NCI-H1048 (cell line): ENCODE measurements at regions not wholly inside any gene's neighbourhood (a gene's known extent, or its start where the extent isn't known, plus 50 kb on each side); places are given as distances from the start of the nearest gene placed in this dataset.

ENCODE experiments used
- DNase-seq: peaks from one replicate; lab custom pipeline; 2025; lab: John Stamatoyannopoulos, UW

DNA sequence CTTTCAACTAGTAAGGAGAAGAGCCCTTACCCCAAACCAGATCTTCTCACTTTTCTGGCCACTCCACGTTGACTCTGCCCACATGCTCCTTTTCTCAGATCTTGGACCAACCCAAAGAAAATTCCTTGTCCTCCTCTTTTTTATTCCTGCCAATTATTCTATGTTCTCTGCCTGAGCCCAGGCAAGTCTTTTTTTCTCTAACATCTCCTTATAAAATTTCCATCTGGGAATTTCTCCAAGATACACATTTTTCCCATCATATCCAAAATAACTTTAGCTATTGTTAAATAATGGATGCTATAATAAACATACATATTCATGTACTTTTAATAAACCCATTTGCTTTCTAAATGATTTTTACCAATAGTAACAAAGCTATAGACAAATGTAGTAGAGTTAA, 726.0 kb upstream of the ZNF385D start:
- no peak for DNase-seq

DNA sequence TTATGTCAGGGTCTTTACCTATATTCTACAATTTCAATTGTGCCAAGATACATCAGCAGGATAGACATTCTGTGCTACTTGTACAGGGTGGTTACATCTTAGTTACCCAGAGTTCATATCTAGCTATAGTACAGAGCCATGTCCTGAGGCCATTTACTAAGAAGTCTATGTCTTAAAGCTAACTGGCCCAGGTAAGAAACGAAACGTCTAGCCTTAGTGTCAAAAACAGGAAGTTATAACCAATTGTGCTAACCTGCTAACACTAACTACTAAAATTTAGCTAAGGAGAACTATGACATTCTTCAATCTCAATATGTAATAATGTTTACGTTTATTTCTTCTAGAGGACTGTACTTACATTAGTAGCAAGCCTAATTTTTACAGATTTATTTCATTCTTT, 717.2 kb upstream of the UBE2E2 start:
- no peak for DNase-seq

- DNase-seq, result no peak
Measured at GRCh38 chr3:22490747-22491146, 712.4 kb upstream of the UBE2E2 start.

DNA sequence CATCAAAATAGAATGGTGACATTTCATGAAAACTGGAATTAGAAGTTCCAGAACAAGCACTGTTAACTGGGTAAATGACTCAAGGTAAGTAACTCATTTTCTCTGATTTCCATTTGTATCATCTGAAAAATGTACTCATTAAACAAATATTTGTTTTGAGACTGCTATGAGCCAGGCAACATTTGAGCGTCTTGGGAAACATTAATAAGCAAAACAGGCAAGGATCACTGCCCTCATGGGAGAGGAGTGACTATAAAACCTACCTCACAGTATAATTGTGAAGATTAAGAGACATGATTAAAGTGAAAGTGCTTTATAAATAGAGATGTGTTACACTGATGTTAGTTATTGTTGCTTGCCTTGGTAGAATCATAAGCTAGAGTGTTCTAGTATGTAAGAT, 711.8 kb upstream of the UBE2E2 start:
- no peak for DNase-seq

DNA sequence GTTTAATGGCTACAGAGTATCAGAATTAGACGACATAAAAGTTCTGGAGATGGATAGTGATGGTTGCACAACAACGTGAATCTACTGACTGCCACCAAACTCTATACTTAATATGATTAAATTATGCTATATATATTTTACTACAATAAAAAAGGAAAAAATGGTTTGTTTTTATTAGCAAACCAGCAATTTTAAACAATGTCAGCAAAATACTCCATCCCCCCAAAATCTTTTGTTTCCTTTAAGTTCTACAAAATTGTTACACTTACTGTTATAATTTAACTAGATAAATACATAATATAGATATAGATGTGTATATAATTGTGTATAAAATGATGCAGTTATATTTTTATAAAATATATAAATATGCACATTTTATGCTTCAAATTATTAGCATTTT, 710.8 kb upstream of the UBE2E2 start:
- no peak for DNase-seq

DNA sequence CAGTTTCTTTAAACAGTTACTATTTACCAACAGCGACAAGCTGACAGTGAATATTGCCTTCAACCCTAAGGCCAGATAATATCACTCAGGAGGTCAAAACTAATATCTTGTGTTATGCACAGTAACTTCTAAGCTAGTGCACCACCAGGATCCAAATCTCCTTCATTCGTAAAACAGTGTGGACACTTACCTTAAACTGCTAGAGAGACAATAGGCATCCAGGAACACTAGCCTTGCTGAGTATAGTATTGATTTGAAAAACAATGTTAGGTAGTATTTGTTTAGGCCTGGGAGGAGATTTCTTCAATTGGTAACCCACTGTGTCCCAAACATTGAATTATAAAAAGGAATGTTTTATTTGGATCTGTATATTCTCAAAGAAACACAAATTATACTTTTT, 707.9 kb upstream of the UBE2E2 start:
- no peak for DNase-seq

DNA sequence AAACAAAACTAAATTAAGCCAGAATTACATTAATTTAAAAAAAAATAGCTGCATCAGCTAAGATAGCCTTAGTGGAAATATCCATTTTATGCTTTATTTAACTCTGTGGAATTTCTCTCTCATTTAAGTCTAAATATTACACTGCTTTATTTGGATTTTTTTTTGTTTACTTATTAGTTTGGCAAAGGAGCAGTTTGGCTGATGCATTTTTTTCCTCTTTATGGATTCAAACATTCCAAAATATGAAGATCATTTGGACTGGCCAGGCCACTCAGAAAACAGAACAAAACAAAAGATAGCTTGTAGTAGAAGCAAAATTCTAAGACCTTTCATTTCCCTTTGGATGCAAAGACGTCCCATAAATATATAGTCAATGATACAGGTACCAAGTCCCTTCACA, 707.3 kb upstream of the UBE2E2 start:
- no peak for DNase-seq

DNA sequence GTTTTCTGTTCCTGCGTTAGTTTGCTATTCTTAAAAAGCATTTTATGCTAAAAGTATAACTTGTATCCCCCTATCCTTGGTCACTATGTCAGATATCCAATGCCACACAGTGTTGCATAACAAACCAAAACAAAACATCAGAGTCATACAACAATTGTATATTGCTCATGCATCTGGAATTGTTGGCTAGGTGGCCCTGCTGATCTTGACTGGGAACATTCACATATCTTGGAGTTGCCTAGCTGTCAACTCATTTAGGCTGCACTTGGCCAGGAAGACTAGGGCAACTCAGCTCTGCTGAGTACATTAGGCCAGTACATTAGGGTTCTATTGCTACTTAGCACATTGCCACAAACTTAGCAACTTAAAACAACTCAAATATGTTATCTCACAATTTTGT, 706.5 kb upstream of the UBE2E2 start:
- DNase-seq, result no peak

GRCh38 chr3:22506871-22507270, 696.3 kb upstream of the UBE2E2 start:
- DNase-seq, result no peak

DNA sequence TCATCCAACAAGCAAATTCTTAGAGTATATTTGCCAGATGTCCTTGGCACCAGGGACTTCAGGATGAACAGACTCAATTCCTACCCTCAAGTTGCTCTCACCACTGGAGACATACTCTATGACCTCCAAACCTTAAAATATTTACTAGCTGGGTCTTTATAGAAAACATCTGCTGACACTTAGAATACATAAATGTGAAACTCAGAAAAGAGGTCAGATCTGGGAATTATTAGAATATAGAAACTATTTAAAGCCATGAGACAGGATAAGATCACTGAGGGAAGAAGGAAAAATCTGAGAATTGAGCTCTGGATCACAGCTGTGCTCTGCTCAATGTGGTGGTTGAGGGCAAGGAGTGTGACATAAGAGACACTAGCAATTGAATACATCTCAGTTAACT, 695.4 kb upstream of the UBE2E2 start:
- no peak for DNase-seq

GRCh38 chr3:22523925-22524324, 679.2 kb upstream of the UBE2E2 start:
- no peak for DNase-seq

- no peak for DNase-seq
Measured at GRCh38 chr3:22526266-22526837, 676.8 kb upstream of the UBE2E2 start.

- DNase-seq, result no peak
Measured at GRCh38 chr3:22536541-22536940, 666.6 kb upstream of the UBE2E2 start.

DNA sequence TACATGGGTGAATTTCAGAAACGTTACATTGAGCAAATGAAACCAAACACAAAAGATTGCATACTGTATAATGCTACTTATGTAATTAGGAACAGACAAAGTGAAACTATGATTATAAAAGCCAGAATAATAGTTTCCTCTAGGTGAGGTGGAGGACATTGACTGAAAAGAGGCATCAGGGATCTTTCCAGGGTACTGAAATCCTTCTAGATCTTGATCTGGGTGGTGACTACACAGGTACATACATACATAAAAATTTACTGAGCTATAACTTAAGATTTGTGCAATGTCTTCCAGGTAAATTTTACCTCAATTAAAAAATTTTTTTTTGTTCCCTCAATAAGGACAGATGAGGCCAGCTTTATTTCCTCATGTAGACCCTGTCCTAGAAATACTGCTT, 665.6 kb upstream of the UBE2E2 start:
- DNase-seq, result no peak

DNA sequence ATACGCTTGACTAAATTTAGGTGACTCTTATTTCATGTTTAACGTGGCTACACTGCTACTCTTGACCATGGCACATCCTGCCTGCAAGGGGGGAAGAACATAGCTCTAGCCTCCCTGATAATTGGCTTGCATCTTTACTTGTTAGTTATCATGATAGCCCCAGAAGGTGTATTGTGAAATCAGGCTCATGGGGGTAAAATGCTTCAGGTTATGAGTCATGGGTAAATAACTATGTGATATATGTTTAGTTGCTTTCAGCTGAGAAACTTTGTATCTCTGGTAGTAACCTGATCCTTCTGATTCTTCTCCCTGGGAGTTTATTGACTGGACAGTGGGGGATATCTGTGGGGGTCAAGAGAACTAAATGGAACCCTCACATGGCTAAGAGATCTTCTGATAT, 660.8 kb upstream of the UBE2E2 start:
- no peak for DNase-seq

- DNase-seq, result no peak
Measured at GRCh38 chr3:22555753-22556435, 647.2 kb upstream of the UBE2E2 start.

- no peak for DNase-seq
Measured at GRCh38 chr3:22565393-22565792, 637.7 kb upstream of the UBE2E2 start.

DNA sequence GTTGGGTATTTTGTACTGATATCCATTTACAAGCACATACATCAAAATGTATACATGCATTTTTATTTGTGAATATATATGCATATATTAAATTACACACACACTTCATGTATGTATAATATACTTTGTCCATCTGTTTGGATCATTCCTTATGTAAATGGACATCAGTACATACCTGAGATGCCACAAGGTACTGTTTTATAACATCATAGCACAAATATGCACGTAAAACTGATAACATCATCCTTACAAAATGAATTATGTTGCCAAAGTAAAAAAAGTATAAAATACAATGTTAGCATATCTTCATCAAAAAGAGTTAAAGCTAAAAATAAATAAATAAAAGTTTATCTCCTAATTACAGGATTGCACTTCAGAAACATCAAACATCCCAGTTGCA, 634.8 kb upstream of the UBE2E2 start:
- no peak for DNase-seq

- DNase-seq, result no peak
Measured at GRCh38 chr3:22569570-22569969, 633.6 kb upstream of the UBE2E2 start.

- no peak for DNase-seq
Measured at GRCh38 chr3:22581007-22581406, 622.1 kb upstream of the UBE2E2 start.

DNA sequence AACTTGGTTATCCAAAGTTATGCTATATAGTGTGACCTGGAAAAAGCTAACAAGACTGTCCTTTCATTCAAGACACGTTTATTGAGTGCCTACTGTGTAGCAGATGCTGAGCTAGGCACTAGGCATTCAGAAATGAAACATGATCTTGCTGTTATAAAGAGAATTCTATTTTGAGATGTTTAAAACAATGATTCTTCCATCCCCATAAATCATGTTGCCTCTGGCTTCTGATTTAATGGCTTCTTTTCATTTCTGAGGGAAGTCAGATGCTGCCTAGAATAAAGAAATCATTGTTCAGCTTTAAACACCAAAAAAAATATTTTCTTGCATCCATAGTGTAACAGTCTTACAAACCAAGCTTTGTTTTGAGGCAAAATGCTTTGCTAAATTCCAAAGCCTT, 620.9 kb upstream of the UBE2E2 start:
- no peak for DNase-seq

GRCh38 chr3:22585504-22585903, 617.6 kb upstream of the UBE2E2 start:
- no peak for DNase-seq

DNA sequence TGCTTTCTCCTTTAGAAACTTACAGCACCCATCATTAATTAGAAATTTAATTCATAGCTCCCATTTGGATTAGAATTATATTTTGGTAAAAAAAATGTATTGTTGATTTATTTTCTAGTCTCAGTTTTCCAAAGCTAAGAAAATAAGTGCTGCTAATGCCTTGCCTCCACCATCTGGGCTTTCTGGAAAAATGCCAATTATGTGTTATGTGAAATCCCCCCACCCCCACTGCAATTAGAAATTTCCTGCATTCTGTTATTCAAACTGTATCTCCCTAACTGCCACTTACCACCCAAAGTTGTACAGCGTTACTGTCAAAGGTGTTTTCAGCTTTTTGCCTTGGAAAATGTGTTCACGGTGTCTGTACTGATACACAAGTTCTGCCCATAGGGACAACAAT, 617.2 kb upstream of the UBE2E2 start:
- DNase-seq, result no peak

GRCh38 chr3:22587446-22587845, 615.7 kb upstream of the UBE2E2 start:
- DNase-seq, result no peak
